Keratinocyte (primary cell): ENCODE measurements at regions not wholly inside any gene's neighbourhood (a gene's known extent, or its start where the extent isn't known, plus 50 kb on each side); places are given as distances from the start of the nearest gene placed in this dataset.

ENCODE experiments used
- DNase-seq: peaks from one replicate; pipeline ENCODE4 v3.0.0-alpha.2; 2011; ENCODE audit warnings: low read depth, missing footprints, low spot score
- FAIRE-seq: peaks from 2 replicates; lab custom pipeline; 2011; peaks lifted over from hg19 to GRCh38; lab: Jason Lieb, UNC
- H2AFZ ChIP-seq: 2 replicates; pipeline ENCODE4 v1.6.0; 2012; ENCODE audit warnings: low read length, control low read depth, inconsistent platforms; ENCODE audit not compliant: control insufficient read depth
- H3K27ac ChIP-seq: 2 replicates; pipeline ENCODE4 v1.5.1; 2011; ENCODE audit warnings: low read length; ENCODE audit not compliant: control insufficient read depth, insufficient read depth
- H3K27me3 ChIP-seq: 3 replicates; pipeline ENCODE4 v1.6.0; 2011; ENCODE audit warnings: low read length; ENCODE audit not compliant: control insufficient read depth, insufficient read depth; ENCODE audit errors: extremely low read depth
- H3K36me3 ChIP-seq, 2 experiments: 2 replicates in 1 of 2; 3 replicates in 1 of 2; pipeline ENCODE4 v1.5.1; 2011; ENCODE audit warnings: low read length in 2 of 2, mild to moderate bottlenecking in 1 of 2; ENCODE audit not compliant: control insufficient read depth in 2 of 2, insufficient read depth in 2 of 2; ENCODE audit errors: extremely low read depth in 1 of 2
- H3K4me1 ChIP-seq: 3 replicates; pipeline ENCODE4 v1.5.1; 2011; ENCODE audit warnings: low read length; ENCODE audit not compliant: control insufficient read depth, insufficient read depth; ENCODE audit errors: extremely low read depth
- H3K4me2 ChIP-seq: 3 replicates; pipeline ENCODE4 v1.6.0; 2011; ENCODE audit warnings: low read depth, low read length; ENCODE audit not compliant: control insufficient read depth, insufficient read depth; ENCODE audit errors: extremely low read depth
- H3K4me3 ChIP-seq, 3 experiments: fragments of 200-600 bp in 1 of 3; sonication (generic) in 1 of 3; 2 replicates in 2 of 3; 3 replicates in 1 of 3; pipeline ENCODE4 v1.5.1; 2011 to 2016; ENCODE audit warnings: low read length in 3 of 3, mild to moderate bottlenecking in 3 of 3, control low read depth in 2 of 3, inconsistent platforms in 1 of 3, low read depth in 1 of 3, mixed read lengths in 1 of 3, mixed run types in 1 of 3, moderate library complexity in 1 of 3; ENCODE audit not compliant: control insufficient read depth in 2 of 3, insufficient read depth in 2 of 3; ENCODE audit errors: extremely low read depth in 1 of 3
- H3K79me2 ChIP-seq: 2 replicates; pipeline ENCODE4 v1.6.0; 2012; ENCODE audit warnings: low read length; ENCODE audit not compliant: control insufficient read depth, insufficient read depth
- H3K9ac ChIP-seq: 3 replicates; pipeline ENCODE4 v1.6.0; 2011; ENCODE audit warnings: low read length; ENCODE audit not compliant: control insufficient read depth, insufficient read depth; ENCODE audit errors: extremely low read depth
- H3K9me1 ChIP-seq: 3 replicates; pipeline ENCODE4 v1.6.0; 2011; ENCODE audit warnings: low read length; ENCODE audit not compliant: control insufficient read depth, insufficient read depth; ENCODE audit errors: extremely low read depth
- H3K9me3 ChIP-seq: 2 replicates; pipeline ENCODE4 v1.5.1; 2012; ENCODE audit warnings: low read depth, low read length; ENCODE audit not compliant: control insufficient read depth
- H4K20me1 ChIP-seq: 3 replicates; pipeline ENCODE4 v1.6.0; 2011; ENCODE audit warnings: low read length; ENCODE audit not compliant: control insufficient read depth, insufficient read depth; ENCODE audit errors: extremely low read depth
- CTCF ChIP-seq, 3 experiments: IDR thresholded peaks in 1 of 3; conservative IDR thresholded peaks in 1 of 3; optimal IDR thresholded peaks in 1 of 3; 2 replicates in 2 of 3; 3 replicates in 1 of 3; pipeline versions ENCODE3 to v1.5.1; 2011; ENCODE audit warnings: low read length in 3 of 3, mild to moderate bottlenecking in 3 of 3, moderate library complexity in 2 of 3, control low read depth in 1 of 3, inconsistent platforms in 1 of 3; ENCODE audit not compliant: insufficient read depth in 2 of 3; ENCODE audit errors: extremely low read depth in 1 of 3
- EZH2 ChIP-seq: IDR thresholded peaks from one replicate; pipeline ENCODE4 v1.6.1; 2012; ENCODE audit warnings: inconsistent platforms, mild to moderate bottlenecking, low read length, moderate library complexity
- dilution Hi-C: fragments of 300-500 bp; cut with MboI; formaldehyde crosslinking; loops from one replicate; pipeline ENCODE4 v1.7.0; 2020; ENCODE audit warnings: low sequenced_read_pairs; ENCODE audit not compliant: extremely low pct_ligation_motif_present

GRCh38 chr7:69276011-69276729, 322.1 kb upstream of the AUTS2 start:
- no peaks in the 10 kb centered on the region for H3K4me1 ChIP-seq
- FAIRE-seq (no peak), DNase-seq (no peak)
- no peak overlapping the region for H3K4me3 ChIP-seq
- no peak overlapping the region for H3K27ac ChIP-seq
- H3K4me2 ChIP-seq, result no peak overlapping the region
- no peaks in the 10 kb centered on the region for H3K9me1 ChIP-seq
- TF ChIP-seq EZH2 (no peak), CTCF (optimal IDR thresholded peaks at IDR 0.05 in 1 of 3, IDR thresholded peaks at IDR 0.05 in 1 of 3, conservative IDR thresholded peaks at IDR 0.05 in 1 of 3; ENCODE audit: extremely low read depth in 1 of 3, insufficient read depth in 2 of 3, low read length in 3 of 3) (no peak)
- no peaks in the 10 kb centered on the region for H3K79me2 ChIP-seq
- no peak overlapping the region for H2AFZ ChIP-seq
- dilution Hi-C loops, result no loop called here
- H3K9ac ChIP-seq, result no peak overlapping the region
- H4K20me1 ChIP-seq, result no peaks in the 10 kb centered on the region
- H3K27me3 ChIP-seq, result no peaks in the 10 kb centered on the region
- H3K36me3 ChIP-seq, result no peaks in the 10 kb centered on the region
- H3K9me3 ChIP-seq, result no peaks in the 10 kb centered on the region

DNA sequence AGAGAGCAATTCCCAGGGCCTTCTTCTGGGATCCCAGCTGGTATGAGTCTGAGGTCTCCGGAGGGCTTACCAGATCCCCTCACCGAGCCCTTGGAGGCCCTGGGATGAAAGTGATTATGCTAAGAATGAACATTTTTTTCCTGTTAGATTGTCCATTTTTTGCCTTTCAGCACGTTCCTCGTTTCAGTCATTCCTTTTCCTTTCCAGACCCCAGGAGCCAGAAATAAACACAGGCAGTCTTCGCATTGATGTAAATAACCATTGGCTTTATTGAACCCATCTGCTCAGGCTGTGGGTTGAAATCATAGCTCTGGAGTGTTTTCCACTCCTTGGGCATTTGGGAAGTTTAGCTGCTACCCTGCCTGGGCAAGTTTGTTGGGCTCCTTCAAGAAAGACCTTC, 320.9 kb upstream of the AUTS2 start:
- TF ChIP-seq CTCF (optimal IDR thresholded peaks at IDR 0.05 in 1 of 3, IDR thresholded peaks at IDR 0.05 in 1 of 3, conservative IDR thresholded peaks at IDR 0.05 in 1 of 3; ENCODE audit: extremely low read depth in 1 of 3, insufficient read depth in 2 of 3, low read length in 3 of 3) (no peak), EZH2 (no peak)
- Histone ChIP-seq H3K9ac (no peak overlapping the region), H2AFZ (no peak overlapping the region), H3K36me3 (no peaks in the 10 kb centered on the region), H3K4me2 (no peak overlapping the region), H3K79me2 (no peaks in the 10 kb centered on the region), H3K4me1 (no peaks in the 10 kb centered on the region), H3K27me3 (no peaks in the 10 kb centered on the region), H3K9me3 (no peaks in the 10 kb centered on the region), H3K27ac (no peak overlapping the region), H3K9me1 (no peaks in the 10 kb centered on the region), H4K20me1 (no peaks in the 10 kb centered on the region), H3K4me3 (no peak overlapping the region)
- DNase-seq (no peak), FAIRE-seq (no peak)
- dilution Hi-C loops, result no loop called here
